ENCODE measurements at regions not wholly inside any gene's neighbourhood (a gene's known extent, or its start where the extent isn't known, plus 50 kb on each side); places are given as distances from the start of the nearest gene placed in this dataset.

- DNase-seq (ENCODE audit: low read depth, low spot score) (no peak), ATAC-seq (no peak)
- CTCF ChIA-PET = no interaction called here
- Histone ChIP-seq H3K9me3 (ENCODE audit: control insufficient read depth, insufficient read depth, low read depth, low read length) (no peaks in the 10 kb centered on the region), H3K4me1 (ENCODE audit: control insufficient read depth, insufficient read depth, low read length) (no peaks in the 10 kb centered on the region), H3K4me3 (ENCODE audit: low read depth in 2 of 2, low read length in 2 of 2) (no peak overlapping the region), H3K27ac (ENCODE audit: low read length) (no peak overlapping the region), H3K27me3 (ENCODE audit: control insufficient read depth, insufficient read depth, low read length) (no peaks in the 10 kb centered on the region), H3K36me3 (ENCODE audit: control insufficient read depth, insufficient read depth, low read length) (no peaks in the 10 kb centered on the region)
- BruUV-seq (replicated peaks) = no TSS peak
- TF ChIP-seq CTCF (IDR thresholded peaks at IDR 0.05) = no peak
- no peak for TF ChIP-seq REST (IDR thresholded peaks at IDR 0.05; ENCODE audit: insufficient read depth in 1 of 2, low read depth in 2 of 2, low read length in 1 of 2)
- no peak for TF ChIP-seq POLR2AphosphoS5 (IDR thresholded peaks at IDR 0.05; ENCODE audit: low read depth, low read length)
- no peak for TF ChIP-seq SIN3A (IDR thresholded peaks at IDR 0.05; ENCODE audit: borderline replicate concordance, insufficient read depth, low read depth, low read length)
- TF ChIP-seq TCF7L2 (IDR thresholded peaks at IDR 0.05; ENCODE audit: low read depth, low read length) = no peak
- in situ Hi-C loops (cut with HindIII; ENCODE audit: low pct_unique_long_range_greater_than_20kb, low sequenced_read_pairs) = no loop called here
- POLR2A ChIA-PET = no interaction called here
- intact Hi-C loops (cut with micrococcal nuclease; ENCODE audit: unreplicated experiment) = no loop called here
These were observed 427.1 kb downstream of the PRELID2 start for GRCh38 chr5:145408048-145408341.

- intact Hi-C loops (cut with micrococcal nuclease; ENCODE audit: unreplicated experiment) = no loop called here
- no peaks in the 10 kb centered on the region for H3K27me3 ChIP-seq (ENCODE audit: control insufficient read depth, insufficient read depth, low read length)
- ChIA-PET CTCF (no interaction called here), POLR2A (no interaction called here)
- no peaks in the 10 kb centered on the region for H3K9me3 ChIP-seq (ENCODE audit: control insufficient read depth, insufficient read depth, low read depth, low read length)
- no peak overlapping the region for H3K27ac ChIP-seq (ENCODE audit: low read length)
- TF ChIP-seq TCF7L2 (IDR thresholded peaks at IDR 0.05; ENCODE audit: low read depth, low read length) = no peak
- no peak for TF ChIP-seq SIN3A (IDR thresholded peaks at IDR 0.05; ENCODE audit: borderline replicate concordance, insufficient read depth, low read depth, low read length)
- no peak for TF ChIP-seq CTCF (IDR thresholded peaks at IDR 0.05)
- no peak for TF ChIP-seq REST (IDR thresholded peaks at IDR 0.05; ENCODE audit: insufficient read depth in 1 of 2, low read depth in 2 of 2, low read length in 1 of 2)
- TF ChIP-seq POLR2AphosphoS5 (IDR thresholded peaks at IDR 0.05; ENCODE audit: low read depth, low read length) = no peak
- in situ Hi-C loops (cut with HindIII; ENCODE audit: low pct_unique_long_range_greater_than_20kb, low sequenced_read_pairs) = no loop called here
- no peak for DNase-seq (ENCODE audit: low read depth, low spot score)
- H3K36me3 ChIP-seq (ENCODE audit: control insufficient read depth, insufficient read depth, low read length) = no peaks in the 10 kb centered on the region
- H3K4me1 ChIP-seq (ENCODE audit: control insufficient read depth, insufficient read depth, low read length) = no peaks in the 10 kb centered on the region
- no TSS peak for BruUV-seq (replicated peaks)
- no peak for ATAC-seq
- no peak overlapping the region for H3K4me3 ChIP-seq (ENCODE audit: low read depth in 2 of 2, low read length in 2 of 2)
These were observed 427.7 kb downstream of the PRELID2 start for GRCh38 chr5:145407300-145408047.
